Body of pancreas (tissue), 4 donors: ENCODE measurements at regions not wholly inside any gene's neighbourhood (a gene's known extent, or its start where the extent isn't known, plus 50 kb on each side); places are given as distances from the start of the nearest gene placed in this dataset.

Experiments used
- CTCF ChIP-seq, 7 experiments: fragments of 450-650 bp in 4 of 7; fragments of 200-600 bp in 3 of 7; sonication (generic) in 3 of 7; IDR thresholded peaks; one replicate each; pipeline ENCODE4 v1.5.1; 2016 to 2019; ENCODE audit warnings: antibody characterized with exemption in 7 of 7
- POLR2A ChIP-seq, 3 donors: fragments of 450-650 bp; IDR thresholded peaks; one replicate each; pipeline ENCODE4 v1.6.1; 2016; ENCODE audit warnings: antibody characterized with exemption in 3 of 3, mild to moderate bottlenecking in 2 of 3

DNA sequence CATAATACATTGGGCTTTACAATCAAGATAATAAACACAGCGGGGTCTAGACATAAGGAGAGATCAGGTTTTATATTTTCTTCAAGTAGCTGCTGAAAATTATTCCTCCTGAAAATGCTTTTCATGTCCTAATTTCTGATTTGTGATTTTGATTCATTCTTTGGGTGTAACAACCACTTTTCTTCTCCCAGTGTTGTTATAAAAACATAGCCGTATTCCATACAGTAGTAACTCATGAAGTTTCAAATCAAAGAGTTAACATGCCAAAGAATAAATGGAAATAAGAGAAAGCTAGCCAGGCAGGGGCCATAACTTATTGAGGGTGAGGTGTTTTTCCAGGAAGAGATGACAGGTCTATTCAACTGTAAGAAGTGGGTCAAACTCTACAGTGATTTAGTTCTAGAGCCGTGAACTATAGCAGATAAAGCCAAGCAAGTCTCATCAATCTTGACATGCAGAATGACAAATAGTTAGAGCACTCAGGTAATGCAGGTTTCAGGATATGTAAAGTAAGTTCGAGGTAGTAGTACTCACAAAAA is 934.4 kb upstream of the SLITRK1 start:
- TF ChIP-seq CTCF (IDR thresholded peaks at IDR 0.05) = no peak
- no peak for TF ChIP-seq POLR2A (IDR thresholded peaks at IDR 0.05)
